ENCODE measurements at regions not wholly inside any gene's neighbourhood (a gene's known extent, or its start where the extent isn't known, plus 50 kb on each side); places are given as distances from the start of the nearest gene placed in this dataset.

- no peak for TF ChIP-seq CTCF (conservative IDR thresholded peaks at IDR 0.05 in 1 of 2, IDR thresholded peaks at IDR 0.05 in 1 of 2; ENCODE audit: extremely low read depth in 1 of 2, insufficient read depth in 1 of 2, low read depth in 1 of 2, low read length in 2 of 2)
- no peak for TF ChIP-seq EZH2 (IDR thresholded peaks at IDR 0.05; ENCODE audit: borderline replicate concordance, low read length)
Measured at GRCh38 chr6:156651486-156651885, 125.7 kb upstream of the ARID1B start.

Measured in mammary epithelial cell (primary cell).